PC-9 (cell line): ENCODE measurements at regions not wholly inside any gene's neighbourhood (a gene's known extent, or its start where the extent isn't known, plus 50 kb on each side); places are given as distances from the start of the nearest gene placed in this dataset.

Experiments used
- EZH2 ChIP-seq: fragments of 200-600 bp; sonication (generic); IDR thresholded peaks from 2 replicates; pipeline ENCODE4 v1.8.0; 2017; ENCODE audit warnings: antibody characterized with exemption, low read depth
- TF ChIP-seq, protein P1 (sequence below): fragments of 200-600 bp; sonication (generic); conservative IDR thresholded peaks from 2 replicates; pipeline ENCODE4 v1.6.1; 2017; ENCODE audit warnings: mixed run types, antibody characterized with exemption, mild to moderate bottlenecking, moderate library complexity

DNA sequence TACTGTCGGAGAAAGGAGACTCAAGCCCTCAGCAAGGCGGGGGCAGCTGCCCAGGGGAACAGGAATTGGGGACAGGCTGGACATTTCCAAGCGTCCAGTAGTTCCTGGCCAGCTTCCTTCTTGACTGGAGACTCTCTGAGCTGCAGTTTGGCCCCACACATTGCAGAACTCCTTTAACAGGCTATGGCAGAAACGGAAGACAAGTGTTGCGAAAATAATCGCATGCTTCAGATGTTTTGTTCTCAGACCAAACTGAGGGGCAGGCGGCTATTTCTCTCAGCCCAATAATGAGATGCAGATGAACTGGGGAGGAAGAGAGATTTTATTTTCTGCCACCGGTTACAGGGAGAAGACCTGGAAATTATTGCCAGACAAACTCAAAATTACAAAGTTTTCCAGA, 88.0 kb upstream of the PFKP start:
- TF ChIP-seq, protein P1, sequence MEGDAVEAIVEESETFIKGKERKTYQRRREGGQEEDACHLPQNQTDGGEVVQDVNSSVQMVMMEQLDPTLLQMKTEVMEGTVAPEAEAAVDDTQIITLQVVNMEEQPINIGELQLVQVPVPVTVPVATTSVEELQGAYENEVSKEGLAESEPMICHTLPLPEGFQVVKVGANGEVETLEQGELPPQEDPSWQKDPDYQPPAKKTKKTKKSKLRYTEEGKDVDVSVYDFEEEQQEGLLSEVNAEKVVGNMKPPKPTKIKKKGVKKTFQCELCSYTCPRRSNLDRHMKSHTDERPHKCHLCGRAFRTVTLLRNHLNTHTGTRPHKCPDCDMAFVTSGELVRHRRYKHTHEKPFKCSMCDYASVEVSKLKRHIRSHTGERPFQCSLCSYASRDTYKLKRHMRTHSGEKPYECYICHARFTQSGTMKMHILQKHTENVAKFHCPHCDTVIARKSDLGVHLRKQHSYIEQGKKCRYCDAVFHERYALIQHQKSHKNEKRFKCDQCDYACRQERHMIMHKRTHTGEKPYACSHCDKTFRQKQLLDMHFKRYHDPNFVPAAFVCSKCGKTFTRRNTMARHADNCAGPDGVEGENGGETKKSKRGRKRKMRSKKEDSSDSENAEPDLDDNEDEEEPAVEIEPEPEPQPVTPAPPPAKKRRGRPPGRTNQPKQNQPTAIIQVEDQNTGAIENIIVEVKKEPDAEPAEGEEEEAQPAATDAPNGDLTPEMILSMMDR, result no peak
- no peak for TF ChIP-seq EZH2
